ENCODE measurements at regions not wholly inside any gene's neighbourhood (a gene's known extent, or its start where the extent isn't known, plus 50 kb on each side); places are given as distances from the start of the nearest gene placed in this dataset.
"Not testable (repeated sequence)": the region's sequence is repeated elsewhere in the genome, so short reads cannot be mapped to it uniquely, and the experiment has no call there.

GRCh38 chr5:86671536-86671935 lies 53.8 kb downstream of the COX7C start:
- DNase-seq (ENCODE audit: low read depth in 4 of 4, low spot score in 2 of 4) = no peak

GRCh38 chr5:86674069-86674468 lies 56.3 kb downstream of the COX7C start:
- DNase-seq (ENCODE audit: low read depth in 4 of 4, low spot score in 2 of 4) = no peak

GRCh38 chr5:86675311-86675710 lies 57.6 kb downstream of the COX7C start:
- no peak for DNase-seq (ENCODE audit: low read depth in 4 of 4, low spot score in 2 of 4)

DNA sequence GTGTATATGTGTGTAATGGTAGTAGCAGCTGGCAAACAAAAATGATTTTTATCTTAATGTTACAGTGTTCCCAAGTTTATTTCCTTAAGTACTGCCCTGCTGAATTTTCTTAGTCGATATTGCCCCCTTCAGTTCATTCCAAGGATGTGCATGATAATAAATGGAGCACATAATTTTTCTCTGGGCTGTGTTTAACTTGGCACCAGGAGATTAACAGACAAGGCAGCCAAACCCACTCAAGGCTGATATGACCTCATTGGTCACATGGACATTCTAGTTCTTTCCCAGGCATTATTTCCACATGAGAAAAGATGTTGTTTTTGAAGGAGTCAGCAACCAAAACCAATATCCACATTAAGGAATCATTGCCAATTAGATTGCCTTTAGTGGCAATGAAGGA lies 61.8 kb downstream of the COX7C start:
- DNase-seq (ENCODE audit: low read depth in 4 of 4, low spot score in 2 of 4) = peak; percentile 5 to 39 (median 26)

DNA sequence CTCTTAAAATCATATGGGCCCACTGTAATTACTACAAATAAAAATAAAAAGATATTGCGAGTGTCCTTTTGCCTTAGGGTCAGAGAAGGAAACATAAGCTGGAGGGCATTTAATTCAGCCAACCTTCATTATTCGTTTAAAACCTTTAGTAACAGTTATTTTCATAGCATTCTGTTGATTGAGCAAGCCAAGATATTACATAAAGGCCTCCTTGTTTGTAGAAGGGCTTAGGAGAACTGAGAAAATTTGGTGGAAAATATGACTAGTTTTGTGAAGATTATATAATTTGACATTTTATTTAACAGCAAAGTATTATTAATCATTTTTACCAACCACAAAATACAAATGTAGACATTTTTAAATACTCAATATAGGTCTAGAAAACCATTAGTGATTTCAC lies 62.2 kb downstream of the COX7C start:
- no peak for DNase-seq (ENCODE audit: low read depth in 4 of 4, low spot score in 2 of 4)

GRCh38 chr5:86684222-86684621 lies 66.5 kb downstream of the COX7C start:
- no peak for DNase-seq (ENCODE audit: low read depth in 4 of 4, low spot score in 2 of 4)

- no peak for DNase-seq (ENCODE audit: low read depth in 4 of 4, low spot score in 2 of 4)
These were observed 68.3 kb downstream of the COX7C start for GRCh38 chr5:86686046-86686445.

DNA sequence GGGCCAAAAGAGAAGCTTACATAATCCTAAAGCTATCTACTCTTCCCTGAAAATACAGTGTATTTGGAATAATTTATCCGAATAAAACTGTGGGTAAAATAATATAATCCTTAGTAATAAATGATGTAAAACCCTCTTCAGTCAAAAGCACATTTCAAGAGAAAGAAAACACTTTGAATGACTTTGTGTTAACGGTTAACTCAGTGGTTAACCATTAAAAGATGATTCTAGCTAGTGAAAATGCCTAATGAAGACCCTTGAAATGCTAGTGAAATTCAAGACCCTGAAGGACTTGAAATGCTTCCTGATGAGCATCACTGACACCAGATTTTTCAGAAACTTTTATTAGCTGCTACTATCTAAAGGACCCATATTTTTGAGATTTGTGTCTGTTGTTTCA lies 70.7 kb downstream of the COX7C start:
- DNase-seq (ENCODE audit: low read depth in 4 of 4, low spot score in 2 of 4) = peak in 1 of 4 donors; percentile 53

- DNase-seq (ENCODE audit: low read depth in 4 of 4, low spot score in 2 of 4) = no peak
These were observed 71.5 kb downstream of the COX7C start for GRCh38 chr5:86689103-86689729.

GRCh38 chr5:86709157-86709881 lies 91.6 kb downstream of the COX7C start:
- DNase-seq (ENCODE audit: low read depth in 4 of 4, low spot score in 2 of 4) = no peak

DNA sequence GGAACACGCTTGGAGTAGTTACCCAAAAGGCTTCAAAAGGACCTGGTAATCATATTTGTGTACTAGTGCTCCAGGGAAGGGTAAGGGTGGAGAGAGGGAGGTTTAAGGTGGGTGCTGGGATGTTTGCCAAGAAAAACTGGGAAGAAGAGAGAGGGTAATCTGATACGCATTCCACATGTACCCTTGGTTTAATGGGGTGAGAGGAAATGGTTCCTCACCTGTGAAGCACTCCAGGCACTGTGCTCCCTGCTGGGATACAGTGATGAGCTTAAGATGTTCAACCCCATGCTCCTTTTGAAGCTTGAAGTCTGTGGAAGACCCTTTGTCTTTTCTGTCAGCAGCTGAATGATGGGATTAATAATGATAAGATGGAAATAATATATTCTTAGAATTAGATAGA lies 98.4 kb downstream of the COX7C start:
- no peak for DNase-seq (ENCODE audit: low read depth in 4 of 4, low spot score in 2 of 4)

DNA sequence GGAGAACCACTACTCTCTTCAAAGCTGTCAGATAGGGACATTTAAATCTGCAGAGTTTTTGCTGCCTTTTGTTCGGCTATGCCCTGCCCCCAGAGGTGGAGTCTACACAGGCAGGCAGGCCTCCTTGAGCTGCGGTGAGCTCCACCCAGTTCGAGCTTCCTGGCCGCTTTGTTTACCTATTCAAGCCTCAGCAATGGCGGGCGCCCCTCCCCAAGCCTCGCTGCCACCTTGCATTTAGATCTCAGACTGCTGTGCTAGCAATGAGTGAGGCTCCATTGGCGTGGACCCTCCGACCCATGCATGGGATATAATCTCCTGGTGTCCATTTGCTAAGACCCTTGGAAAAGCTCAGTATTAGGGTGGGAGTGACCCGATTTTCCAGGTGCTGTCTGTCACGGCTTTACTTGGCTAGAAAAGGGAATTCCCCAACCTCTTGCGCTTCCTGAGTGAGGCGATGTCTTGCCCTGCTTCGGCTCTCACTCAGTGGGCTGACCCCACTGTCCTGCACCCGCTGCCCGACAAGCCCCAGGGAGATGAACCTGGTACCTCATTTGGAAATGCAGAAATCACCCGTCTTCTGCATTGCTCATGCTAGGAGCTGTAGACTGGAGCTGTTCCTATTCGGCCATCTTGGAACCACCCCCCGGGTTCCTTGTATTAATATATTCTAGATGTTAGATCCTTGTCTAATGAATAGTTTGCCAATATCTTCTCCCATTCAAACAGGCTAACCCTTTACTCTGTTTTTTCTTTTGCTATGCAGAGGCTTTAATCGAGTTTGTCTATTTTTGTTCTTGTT lies 113.8 kb downstream of the COX7C start:
- not testable (repeated sequence) for DNase-seq (ENCODE audit: low read depth in 4 of 4, low spot score in 2 of 4)

DNA sequence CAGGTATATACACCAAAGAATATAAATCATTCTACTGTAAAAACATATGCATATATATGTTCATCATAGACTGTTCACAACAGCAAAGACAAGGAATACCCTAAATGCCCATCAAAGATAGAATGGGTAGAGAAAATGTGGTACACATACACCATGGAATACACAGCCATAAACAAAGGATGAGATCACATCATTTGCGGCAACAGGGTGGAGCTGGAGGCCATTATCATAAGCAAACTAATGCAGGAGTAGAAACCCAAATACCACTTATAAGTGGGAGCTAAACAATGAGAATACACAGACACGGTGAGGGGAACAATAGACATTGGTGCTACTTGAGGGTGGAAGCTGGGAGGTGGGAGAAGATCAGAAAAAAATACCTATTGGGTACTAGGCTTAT lies 117.6 kb downstream of the COX7C start:
- no peak for DNase-seq (ENCODE audit: low read depth in 4 of 4, low spot score in 2 of 4)

GRCh38 chr5:86737579-86737978 lies 119.8 kb downstream of the COX7C start:
- no peak for DNase-seq (ENCODE audit: low read depth in 4 of 4, low spot score in 2 of 4)

DNA sequence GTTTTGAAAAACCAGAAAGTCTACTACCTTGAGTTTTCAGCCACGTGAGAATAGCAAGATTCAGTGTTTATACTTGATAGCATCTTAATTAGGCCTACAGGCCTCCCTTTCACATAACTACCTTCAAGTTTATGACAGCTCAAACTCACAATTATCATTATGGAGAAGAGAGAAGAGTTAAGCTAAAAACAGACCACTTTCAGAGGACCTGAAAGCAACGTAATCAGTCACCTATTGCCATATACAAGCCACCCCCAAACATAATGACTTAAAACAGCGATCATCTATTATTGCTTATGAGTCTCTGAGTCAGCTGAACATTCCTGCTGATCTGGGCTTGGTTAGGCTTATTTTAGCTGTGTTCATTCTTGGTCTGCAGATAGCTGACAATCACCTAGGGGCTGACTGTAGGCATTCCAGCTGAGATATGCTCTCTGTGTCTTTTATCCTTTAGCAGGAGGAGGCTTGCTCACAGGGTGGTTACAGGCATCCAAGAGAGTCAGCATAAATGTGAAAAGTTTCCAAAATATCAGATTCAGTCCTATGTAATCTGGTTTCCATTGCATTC lies 130.9 kb downstream of the COX7C start:
- DNase-seq (ENCODE audit: low read depth in 4 of 4, low spot score in 2 of 4) = no peak

DNA sequence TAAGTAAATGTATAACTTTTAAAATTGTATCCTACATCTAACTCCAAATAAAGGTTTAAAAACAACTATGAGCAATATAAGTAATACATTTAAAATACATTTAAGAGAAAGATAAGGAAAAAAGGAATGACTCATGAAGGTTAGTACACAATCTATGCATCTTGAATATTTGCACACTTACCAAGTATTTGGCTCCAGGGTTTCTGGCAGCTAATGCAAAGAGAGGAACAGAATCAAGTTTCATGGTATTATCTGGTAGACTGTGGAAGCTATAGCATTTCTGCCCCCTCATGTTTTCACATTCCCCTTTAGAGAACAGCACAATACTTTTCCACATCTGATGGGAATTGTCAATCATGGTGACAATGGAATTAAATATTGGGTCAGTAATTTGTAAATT lies 132.1 kb downstream of the COX7C start:
- DNase-seq (ENCODE audit: low read depth in 4 of 4, low spot score in 2 of 4) = no peak

GRCh38 chr5:86756839-86757238 lies 139.1 kb downstream of the COX7C start:
- DNase-seq (ENCODE audit: low read depth in 4 of 4, low spot score in 2 of 4) = no peak

GRCh38 chr5:86757824-86758223 lies 140.1 kb downstream of the COX7C start:
- DNase-seq (ENCODE audit: low read depth in 4 of 4, low spot score in 2 of 4) = no peak

DNA sequence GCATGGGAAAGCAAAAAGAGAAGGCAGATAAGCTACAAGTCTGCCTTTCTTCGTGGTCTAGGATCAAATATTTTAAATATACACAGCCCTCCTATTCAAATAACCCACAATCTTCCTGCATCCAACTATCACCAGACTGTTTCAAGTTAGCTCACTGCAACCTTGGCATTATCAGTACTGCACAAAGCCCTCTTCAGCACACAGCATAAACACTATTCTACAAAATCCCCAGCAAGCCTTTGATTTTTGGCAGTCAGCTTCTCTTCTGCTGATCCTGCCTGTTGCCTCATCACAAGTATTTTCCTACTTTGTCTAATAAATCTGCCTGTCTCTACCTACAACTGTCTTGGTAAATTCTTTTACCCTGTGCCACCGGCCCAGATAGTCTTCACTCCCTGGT lies 142.9 kb downstream of the COX7C start:
- DNase-seq (ENCODE audit: low read depth in 4 of 4, low spot score in 2 of 4) = no peak

GRCh38 chr5:86763929-86764328 lies 146.2 kb downstream of the COX7C start:
- DNase-seq (ENCODE audit: low read depth in 4 of 4, low spot score in 2 of 4) = no peak

- DNase-seq (ENCODE audit: low read depth in 4 of 4, low spot score in 2 of 4) = no peak
These were observed 148.2 kb downstream of the COX7C start for GRCh38 chr5:86765778-86766502.
